ENCODE measurements at regions not wholly inside any gene's neighbourhood (a gene's known extent, or its start where the extent isn't known, plus 50 kb on each side); places are given as distances from the start of the nearest gene placed in this dataset.

DNA sequence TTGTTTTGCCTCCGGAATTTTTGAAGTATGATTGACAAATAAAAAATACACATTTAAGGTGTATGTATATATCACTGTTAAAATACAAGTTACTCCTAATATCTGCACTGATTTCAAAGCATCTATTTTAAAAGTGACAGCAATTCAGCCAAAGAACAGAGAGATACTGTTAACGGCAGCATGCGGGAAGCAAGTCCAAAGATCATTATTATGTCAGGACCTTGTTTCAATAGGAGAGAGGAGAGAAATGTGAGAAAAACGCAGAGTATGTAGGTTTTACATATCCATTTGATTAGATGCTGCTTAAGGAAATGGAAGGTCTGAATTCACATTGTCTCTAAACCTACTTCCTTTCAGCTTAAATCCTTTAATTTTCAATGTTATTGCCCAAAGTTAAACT lies 545.5 kb upstream of the SLC8A1 start:
- TF ChIP-seq, protein P1, sequence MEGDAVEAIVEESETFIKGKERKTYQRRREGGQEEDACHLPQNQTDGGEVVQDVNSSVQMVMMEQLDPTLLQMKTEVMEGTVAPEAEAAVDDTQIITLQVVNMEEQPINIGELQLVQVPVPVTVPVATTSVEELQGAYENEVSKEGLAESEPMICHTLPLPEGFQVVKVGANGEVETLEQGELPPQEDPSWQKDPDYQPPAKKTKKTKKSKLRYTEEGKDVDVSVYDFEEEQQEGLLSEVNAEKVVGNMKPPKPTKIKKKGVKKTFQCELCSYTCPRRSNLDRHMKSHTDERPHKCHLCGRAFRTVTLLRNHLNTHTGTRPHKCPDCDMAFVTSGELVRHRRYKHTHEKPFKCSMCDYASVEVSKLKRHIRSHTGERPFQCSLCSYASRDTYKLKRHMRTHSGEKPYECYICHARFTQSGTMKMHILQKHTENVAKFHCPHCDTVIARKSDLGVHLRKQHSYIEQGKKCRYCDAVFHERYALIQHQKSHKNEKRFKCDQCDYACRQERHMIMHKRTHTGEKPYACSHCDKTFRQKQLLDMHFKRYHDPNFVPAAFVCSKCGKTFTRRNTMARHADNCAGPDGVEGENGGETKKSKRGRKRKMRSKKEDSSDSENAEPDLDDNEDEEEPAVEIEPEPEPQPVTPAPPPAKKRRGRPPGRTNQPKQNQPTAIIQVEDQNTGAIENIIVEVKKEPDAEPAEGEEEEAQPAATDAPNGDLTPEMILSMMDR (conservative IDR thresholded peaks at IDR 0.05), result no peak
- no peak for TF ChIP-seq ZFX (IDR thresholded peaks at IDR 0.05)
- H3K27ac ChIP-seq, result no peak overlapping the region

DNA sequence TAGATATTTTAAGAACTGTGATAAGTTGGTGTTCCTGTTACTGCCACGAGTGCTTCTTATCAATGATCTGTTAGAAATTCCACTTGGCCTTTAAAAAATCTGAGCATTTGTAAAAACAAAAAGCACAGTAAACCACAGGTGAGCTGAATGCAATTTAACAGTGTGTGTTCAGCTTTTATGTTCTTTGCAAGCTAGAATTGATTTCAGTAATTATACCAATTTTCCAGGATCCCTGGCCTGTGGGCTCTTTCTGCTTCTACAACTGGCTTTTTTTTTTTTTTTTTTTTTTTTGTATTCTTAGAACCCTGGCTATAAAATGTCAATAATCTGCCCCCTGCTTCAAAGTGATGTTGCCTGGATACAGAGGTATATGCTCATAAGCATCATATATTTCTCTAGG lies 548.5 kb upstream of the SLC8A1 start:
- TF ChIP-seq, protein P1 (conservative IDR thresholded peaks at IDR 0.05), result no peak
- no peak for TF ChIP-seq ZFX (IDR thresholded peaks at IDR 0.05)
- no peak overlapping the region for H3K27ac ChIP-seq

DNA sequence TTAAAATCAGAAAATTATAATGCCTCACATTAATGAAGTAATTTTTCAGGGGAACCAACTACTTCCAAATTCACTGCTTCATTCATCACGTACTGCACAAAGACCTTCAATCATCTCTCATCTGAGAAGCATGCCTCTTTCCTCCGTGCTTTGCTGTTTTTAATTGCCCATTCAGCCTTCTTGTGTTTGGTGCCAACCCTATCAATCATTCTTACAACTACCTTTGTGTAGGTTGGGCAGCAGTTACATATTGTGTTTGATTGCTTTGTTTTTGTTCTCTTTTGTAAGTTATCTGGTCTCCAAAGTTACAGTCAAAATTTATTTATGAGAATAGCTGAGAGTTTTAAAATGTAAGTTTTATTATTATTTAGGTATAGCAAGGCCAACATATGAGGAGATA lies 549.0 kb upstream of the SLC8A1 start:
- H3K27ac ChIP-seq, result no peak overlapping the region
- TF ChIP-seq, protein P1 (conservative IDR thresholded peaks at IDR 0.05), result no peak
- TF ChIP-seq ZFX (IDR thresholded peaks at IDR 0.05), result no peak

DNA sequence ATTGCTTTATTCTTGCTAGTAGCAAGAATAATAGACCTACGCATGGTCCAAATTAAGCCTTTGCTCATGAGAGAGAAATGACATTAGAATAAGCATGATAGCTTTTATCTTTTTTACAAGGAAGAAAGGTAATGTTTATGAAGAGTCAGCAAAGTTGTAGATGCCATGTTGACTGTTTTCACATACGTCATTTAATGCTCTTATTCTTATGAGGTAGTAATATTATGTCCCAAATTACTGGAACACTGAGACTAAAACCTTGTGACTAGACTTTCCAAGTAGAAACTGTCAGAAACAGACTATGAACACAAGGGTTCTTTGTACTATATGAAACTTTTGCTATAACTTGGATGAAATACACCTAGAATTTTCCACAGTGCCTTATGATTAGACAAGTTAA lies 552.8 kb upstream of the SLC8A1 start:
- TF ChIP-seq, protein P1 (conservative IDR thresholded peaks at IDR 0.05), result no peak
- TF ChIP-seq ZFX (IDR thresholded peaks at IDR 0.05), result no peak
- H3K27ac ChIP-seq, result no peak overlapping the region

DNA sequence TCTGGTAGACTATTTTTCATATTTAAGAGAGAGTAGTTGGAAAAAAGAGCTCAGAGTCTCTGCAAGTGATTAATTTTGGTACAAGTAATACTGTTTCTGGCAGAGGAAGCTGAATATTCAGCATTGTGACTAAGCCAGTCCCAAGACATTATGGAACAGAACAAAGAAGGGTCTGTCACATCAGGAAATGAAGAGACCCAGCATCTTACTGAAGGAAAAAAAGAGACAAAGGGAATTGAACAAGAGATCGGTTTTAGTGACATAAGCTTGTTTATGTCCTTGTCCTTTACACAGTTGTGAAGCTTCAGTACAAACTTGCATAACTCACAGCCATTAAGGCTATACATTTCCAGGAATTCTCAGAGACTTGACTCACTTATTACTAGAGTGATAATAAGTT lies 568.5 kb upstream of the SLC8A1 start:
- H3K27ac ChIP-seq, result no peak overlapping the region
- TF ChIP-seq, protein P1 (conservative IDR thresholded peaks at IDR 0.05), result no peak
- TF ChIP-seq ZFX (IDR thresholded peaks at IDR 0.05), result no peak

DNA sequence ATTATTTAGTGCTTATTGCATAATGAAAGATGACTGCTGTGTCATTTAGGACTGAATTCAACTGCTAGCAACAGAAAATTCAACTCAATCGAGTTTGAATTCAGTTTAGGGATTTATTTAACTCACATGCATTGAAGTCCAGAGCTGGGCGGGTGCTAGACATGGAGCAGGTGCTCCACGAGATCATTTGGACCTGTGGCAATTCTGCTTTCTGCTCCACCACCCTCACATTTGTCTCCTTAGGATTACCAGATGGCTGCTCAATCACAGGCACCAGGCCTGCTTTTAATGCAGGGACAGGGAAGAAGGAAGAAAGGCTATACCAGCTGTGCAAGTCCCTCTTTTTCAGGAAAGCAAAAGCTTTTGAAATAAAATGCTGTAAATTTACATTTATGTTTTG lies 572.9 kb upstream of the SLC8A1 start:
- TF ChIP-seq, protein P1 (conservative IDR thresholded peaks at IDR 0.05), result no peak
- TF ChIP-seq ZFX (IDR thresholded peaks at IDR 0.05), result no peak
- no peak overlapping the region for H3K27ac ChIP-seq

DNA sequence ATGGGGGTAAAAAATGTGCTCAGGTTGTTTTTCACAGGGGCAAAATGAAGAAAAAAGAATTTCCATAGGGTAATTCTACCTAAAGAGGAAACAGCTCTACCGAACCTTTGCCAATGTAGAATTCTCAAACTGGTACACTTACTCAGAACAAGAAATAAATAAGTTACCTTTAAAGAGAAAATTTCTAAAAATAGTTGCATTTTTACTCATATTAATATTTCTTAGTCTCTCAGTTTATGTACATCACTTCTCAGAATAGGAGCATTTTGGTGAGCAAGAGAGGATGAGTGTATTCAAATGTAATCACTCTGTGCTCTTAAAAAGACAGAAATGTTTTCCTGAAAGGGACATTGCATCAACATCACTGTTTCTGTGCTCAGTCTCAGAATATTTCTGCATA lies 574.7 kb upstream of the SLC8A1 start:
- H3K27ac ChIP-seq, result no peak overlapping the region

More for the DNA sequence above, 574.7 kb upstream of the SLC8A1 start:
- TF ChIP-seq, protein P1 (conservative IDR thresholded peaks at IDR 0.05), result no peak
- TF ChIP-seq ZFX (IDR thresholded peaks at IDR 0.05), result no peak
